Tibial nerve (tissue), 4 donors: ENCODE measurements at regions not wholly inside any gene's neighbourhood (a gene's known extent, or its start where the extent isn't known, plus 50 kb on each side); places are given as distances from the start of the nearest gene placed in this dataset.

Experiments
- CTCF ChIP-seq, 5 experiments: fragments of 200-600 bp in 3 of 5; fragments of 450-650 bp in 2 of 5; sonication (generic) in 3 of 5; IDR thresholded peaks; one replicate each; pipeline ENCODE4 v1.5.1; 2016 to 2019; ENCODE audit warnings: antibody characterized with exemption in 5 of 5, mild to moderate bottlenecking in 3 of 5, moderate library complexity in 2 of 5
- EP300 ChIP-seq, 2 donors: sonication (generic); formaldehyde crosslinking; IDR thresholded peaks; one replicate each; pipeline ENCODE4 v1.6.1; 2017; ENCODE audit warnings: antibody characterized with exemption in 2 of 2, mild to moderate bottlenecking in 1 of 2
- POLR2A ChIP-seq, 2 donors: fragments of 450-650 bp; IDR thresholded peaks; one replicate each; pipeline ENCODE4 v1.6.1; 2017; ENCODE audit warnings: antibody characterized with exemption in 2 of 2, mild to moderate bottlenecking in 2 of 2, moderate library complexity in 2 of 2

GRCh38 chr2:2502201-2502549 lies 171.1 kb upstream of the MYT1L start:
- TF ChIP-seq CTCF (IDR thresholded peaks at IDR 0.05) (no peak), POLR2A (IDR thresholded peaks at IDR 0.05) (no peak), EP300 (IDR thresholded peaks at IDR 0.05) (no peak)
